Neural cell (in vitro differentiated cells): ENCODE measurements at regions not wholly inside any gene's neighbourhood (a gene's known extent, or its start where the extent isn't known, plus 50 kb on each side); places are given as distances from the start of the nearest gene placed in this dataset.

Experiments
- EZH2 ChIP-seq: fragments of 200-600, 300-800 bp; shearing (Covaris generic), sonication (generic); IDR thresholded peaks from 2 replicates; pipeline ENCODE4 v1.6.1; 2014; ENCODE audit warnings: antibody characterized with exemption, low read length, borderline replicate concordance, mild to moderate bottlenecking; ENCODE audit not compliant: insufficient read depth, poor library complexity, severe bottlenecking
- POLR2AphosphoS5 ChIP-seq: IDR thresholded peaks from 2 replicates; pipeline ENCODE4 v1.6.1; 2012
- SMC3 ChIP-seq: fragments of 450-650 bp; conservative IDR thresholded peaks from 2 replicates; pipeline ENCODE4 v1.6.1; 2014; ENCODE audit warnings: antibody characterized with exemption, mild to moderate bottlenecking, moderate library complexity; ENCODE audit not compliant: poor library complexity
- TAF1 ChIP-seq: IDR thresholded peaks from 2 replicates; pipeline ENCODE4 v1.6.1; 2012; ENCODE audit warnings: low read depth
- TF ChIP-seq, protein P1 (sequence below): fragments of 450-650 bp; IDR thresholded peaks from 2 replicates; pipeline ENCODE4 v1.5.1; 2014; ENCODE audit warnings: antibody characterized with exemption, mild to moderate bottlenecking, moderate library complexity; ENCODE audit not compliant: poor library complexity, severe bottlenecking
- TF ChIP-seq, protein P2 (sequence below): IDR thresholded peaks from 2 replicates; pipeline ENCODE4 v1.6.1; 2012; ENCODE audit warnings: borderline replicate concordance

DNA sequence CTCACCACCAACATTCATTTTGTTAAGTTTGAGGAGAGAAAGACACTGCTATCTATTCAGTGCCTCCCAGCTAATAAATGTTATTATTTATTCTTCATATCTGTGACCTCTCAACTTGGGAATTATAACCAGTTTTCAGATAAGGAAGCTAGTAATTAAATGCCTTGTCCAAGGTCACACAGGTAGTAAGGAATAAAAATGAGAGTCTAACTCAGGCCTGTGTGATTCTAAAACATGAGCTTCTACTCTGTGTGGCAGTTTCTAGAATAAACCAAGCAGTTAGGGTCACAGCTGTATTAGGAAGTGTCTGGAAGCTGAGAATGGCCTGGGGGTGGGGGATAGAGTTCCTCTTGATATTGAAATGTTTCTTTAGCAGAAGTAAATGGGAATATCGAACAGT is 137.8 kb upstream of the LRATD1 start:
- TF ChIP-seq, protein P1, sequence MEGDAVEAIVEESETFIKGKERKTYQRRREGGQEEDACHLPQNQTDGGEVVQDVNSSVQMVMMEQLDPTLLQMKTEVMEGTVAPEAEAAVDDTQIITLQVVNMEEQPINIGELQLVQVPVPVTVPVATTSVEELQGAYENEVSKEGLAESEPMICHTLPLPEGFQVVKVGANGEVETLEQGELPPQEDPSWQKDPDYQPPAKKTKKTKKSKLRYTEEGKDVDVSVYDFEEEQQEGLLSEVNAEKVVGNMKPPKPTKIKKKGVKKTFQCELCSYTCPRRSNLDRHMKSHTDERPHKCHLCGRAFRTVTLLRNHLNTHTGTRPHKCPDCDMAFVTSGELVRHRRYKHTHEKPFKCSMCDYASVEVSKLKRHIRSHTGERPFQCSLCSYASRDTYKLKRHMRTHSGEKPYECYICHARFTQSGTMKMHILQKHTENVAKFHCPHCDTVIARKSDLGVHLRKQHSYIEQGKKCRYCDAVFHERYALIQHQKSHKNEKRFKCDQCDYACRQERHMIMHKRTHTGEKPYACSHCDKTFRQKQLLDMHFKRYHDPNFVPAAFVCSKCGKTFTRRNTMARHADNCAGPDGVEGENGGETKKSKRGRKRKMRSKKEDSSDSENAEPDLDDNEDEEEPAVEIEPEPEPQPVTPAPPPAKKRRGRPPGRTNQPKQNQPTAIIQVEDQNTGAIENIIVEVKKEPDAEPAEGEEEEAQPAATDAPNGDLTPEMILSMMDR = no peak
- TF ChIP-seq EZH2 (no peak), SMC3 (no peak), POLR2AphosphoS5 (no peak), TAF1 (no peak)
- TF ChIP-seq, protein P2, sequence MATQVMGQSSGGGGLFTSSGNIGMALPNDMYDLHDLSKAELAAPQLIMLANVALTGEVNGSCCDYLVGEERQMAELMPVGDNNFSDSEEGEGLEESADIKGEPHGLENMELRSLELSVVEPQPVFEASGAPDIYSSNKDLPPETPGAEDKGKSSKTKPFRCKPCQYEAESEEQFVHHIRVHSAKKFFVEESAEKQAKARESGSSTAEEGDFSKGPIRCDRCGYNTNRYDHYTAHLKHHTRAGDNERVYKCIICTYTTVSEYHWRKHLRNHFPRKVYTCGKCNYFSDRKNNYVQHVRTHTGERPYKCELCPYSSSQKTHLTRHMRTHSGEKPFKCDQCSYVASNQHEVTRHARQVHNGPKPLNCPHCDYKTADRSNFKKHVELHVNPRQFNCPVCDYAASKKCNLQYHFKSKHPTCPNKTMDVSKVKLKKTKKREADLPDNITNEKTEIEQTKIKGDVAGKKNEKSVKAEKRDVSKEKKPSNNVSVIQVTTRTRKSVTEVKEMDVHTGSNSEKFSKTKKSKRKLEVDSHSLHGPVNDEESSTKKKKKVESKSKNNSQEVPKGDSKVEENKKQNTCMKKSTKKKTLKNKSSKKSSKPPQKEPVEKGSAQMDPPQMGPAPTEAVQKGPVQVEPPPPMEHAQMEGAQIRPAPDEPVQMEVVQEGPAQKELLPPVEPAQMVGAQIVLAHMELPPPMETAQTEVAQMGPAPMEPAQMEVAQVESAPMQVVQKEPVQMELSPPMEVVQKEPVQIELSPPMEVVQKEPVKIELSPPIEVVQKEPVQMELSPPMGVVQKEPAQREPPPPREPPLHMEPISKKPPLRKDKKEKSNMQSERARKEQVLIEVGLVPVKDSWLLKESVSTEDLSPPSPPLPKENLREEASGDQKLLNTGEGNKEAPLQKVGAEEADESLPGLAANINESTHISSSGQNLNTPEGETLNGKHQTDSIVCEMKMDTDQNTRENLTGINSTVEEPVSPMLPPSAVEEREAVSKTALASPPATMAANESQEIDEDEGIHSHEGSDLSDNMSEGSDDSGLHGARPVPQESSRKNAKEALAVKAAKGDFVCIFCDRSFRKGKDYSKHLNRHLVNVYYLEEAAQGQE = no peak
